ENCODE measurements at regions not wholly inside any gene's neighbourhood (a gene's known extent, or its start where the extent isn't known, plus 50 kb on each side); places are given as distances from the start of the nearest gene placed in this dataset.

DNA sequence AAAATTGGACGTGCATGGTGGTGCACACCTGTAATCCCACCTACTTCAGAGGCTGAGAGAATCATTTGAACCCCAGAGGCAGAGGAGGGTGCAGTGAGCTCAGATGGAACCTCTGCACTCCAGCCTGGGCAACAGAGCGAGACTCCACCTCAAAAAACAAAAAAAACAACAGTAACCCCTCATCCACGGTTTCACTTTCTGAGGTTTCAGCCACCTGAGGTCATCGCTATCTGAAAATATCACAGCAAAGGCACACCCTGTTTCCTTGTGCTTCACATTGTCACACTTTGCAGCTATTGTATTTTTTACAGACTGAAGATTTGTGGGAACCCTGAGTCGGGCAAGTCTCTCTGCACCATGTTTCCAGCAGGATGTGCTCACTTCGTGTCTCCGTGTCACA, 54.1 kb upstream of the FOXQ1 start:
- DNase-seq (ENCODE audit: low read depth) = no peak

DNA sequence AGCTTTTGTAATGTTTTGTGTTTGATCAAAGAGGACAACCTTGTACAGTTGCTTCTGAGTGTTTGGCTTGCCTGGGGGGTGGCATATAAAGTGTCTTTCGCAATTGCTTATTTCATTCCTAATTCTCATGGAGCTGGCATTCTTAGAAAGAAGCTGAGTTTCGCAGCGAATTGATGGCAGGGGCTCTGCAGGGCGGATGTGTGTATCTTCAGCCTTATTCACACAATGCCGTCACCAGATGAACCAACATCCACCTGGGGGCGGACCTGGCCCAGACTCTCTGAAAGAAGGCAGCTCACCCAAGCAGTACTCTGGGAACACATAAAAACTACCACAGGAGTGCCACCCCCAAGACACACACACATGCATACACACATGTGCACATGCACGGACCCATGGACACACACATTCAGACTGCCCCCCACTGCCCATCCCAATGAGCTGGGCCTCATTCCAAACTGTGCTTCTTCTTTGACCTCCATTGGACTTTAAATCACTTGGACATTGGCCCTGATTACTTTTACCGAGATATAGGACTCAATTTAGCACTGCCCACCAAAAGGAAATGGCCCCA, 55.4 kb upstream of the FOXQ1 start:
- DNase-seq (ENCODE audit: low read depth) = no peak

- no peak for DNase-seq (ENCODE audit: low read depth)
Observed at GRCh38 chr6:1255636-1256365, 56.1 kb upstream of the FOXQ1 start.

- no peak for DNase-seq (ENCODE audit: low read depth)
Observed at GRCh38 chr6:1254326-1254725, 57.6 kb upstream of the FOXQ1 start.

GRCh38 chr6:1253816-1254215, 58.1 kb upstream of the FOXQ1 start:
- no peak for DNase-seq (ENCODE audit: low read depth)

- no peak for DNase-seq (ENCODE audit: low read depth)
Observed at GRCh38 chr6:1251198-1252155, 60.4 kb upstream of the FOXQ1 start.

GRCh38 chr6:1250489-1251197, 61.3 kb upstream of the FOXQ1 start:
- DNase-seq (ENCODE audit: low read depth) = no peak

DNA sequence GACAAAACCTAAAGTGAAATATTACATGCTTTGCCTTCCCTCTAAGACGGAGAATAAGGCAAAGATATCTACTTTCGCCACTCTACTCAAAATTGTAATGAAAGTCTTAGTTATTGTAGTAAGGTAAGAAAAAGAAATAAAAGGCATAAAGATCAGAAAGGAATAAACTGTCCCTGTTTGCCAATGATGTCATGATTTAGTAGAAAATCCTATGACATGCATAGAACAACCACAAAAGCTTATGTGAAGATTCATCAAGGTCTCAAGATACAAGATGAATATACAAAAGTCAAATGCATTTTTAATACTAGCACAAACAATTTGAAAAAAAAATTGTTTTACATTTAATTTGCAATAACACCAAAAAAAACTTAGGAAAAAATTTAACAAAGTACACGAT, 64.0 kb upstream of the FOXQ1 start:
- DNase-seq (ENCODE audit: low read depth) = no peak

DNA sequence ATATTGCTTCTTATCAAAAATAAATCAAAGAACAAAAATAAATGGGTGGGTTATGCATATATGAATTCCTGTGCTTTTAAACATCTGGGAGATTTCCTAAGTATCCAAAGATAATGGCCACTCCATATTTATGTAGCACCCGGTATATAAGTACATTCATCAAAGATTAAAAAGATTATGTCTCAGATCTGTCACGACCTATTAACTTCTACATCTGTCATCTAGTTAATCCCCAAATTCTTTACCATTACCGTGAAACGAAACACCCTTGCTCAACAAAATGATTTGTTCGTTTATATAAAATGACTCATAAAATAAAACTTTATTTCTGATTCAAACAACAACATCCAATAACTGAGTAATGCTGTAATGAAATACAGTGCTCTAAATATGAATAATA, 64.8 kb upstream of the FOXQ1 start:
- no peak for DNase-seq (ENCODE audit: low read depth)

- no peak for DNase-seq (ENCODE audit: low read depth)
Observed at GRCh38 chr6:1244941-1245340, 67.0 kb upstream of the FOXQ1 start.

DNA sequence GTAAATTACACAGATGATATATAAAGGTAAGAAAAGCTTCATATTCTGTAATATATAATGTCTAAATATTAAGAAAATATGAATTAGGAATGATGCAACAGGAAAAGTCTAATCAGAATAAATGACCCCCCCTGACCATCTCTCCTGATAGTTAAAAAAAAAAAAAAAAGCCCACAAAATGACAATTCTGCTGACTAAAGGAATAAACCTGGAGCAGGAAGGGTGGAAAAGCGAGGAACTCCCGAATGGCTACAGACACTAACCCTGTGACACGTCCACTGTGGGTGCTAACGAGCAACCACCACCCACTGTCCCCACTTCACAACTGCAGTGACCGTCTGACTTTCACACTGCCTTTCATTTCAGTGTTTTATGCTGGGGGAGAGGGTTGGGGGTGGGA, 67.6 kb upstream of the FOXQ1 start:
- no peak for DNase-seq (ENCODE audit: low read depth)

DNA sequence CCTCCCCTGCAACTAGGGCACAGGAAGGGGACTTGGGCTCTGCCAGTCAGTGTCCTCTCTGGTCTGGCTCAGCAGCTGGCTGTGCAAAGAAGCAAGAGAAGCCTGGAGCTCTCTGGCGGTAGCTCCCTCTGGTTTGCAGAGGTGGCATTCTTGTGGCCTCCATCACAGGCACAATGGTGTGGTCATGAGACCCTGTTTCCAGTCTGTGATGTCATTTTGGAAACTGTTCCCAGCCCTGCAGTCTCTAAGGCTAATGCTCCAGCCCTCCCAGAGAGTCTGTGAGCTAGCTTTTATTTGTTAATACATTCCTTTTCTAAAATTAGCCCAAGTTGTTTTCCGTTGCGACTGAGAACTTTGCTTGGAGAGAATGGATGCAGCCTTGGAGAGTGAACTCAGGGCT, 69.5 kb upstream of the FOXQ1 start:
- DNase-seq (ENCODE audit: low read depth) = no peak

- DNase-seq (ENCODE audit: low read depth) = no peak
Observed at GRCh38 chr6:1242021-1242420, 69.9 kb upstream of the FOXQ1 start.

GRCh38 chr6:1240766-1241318, 71.1 kb upstream of the FOXQ1 start:
- no peak for DNase-seq (ENCODE audit: low read depth)

GRCh38 chr6:1239805-1240204, 72.1 kb upstream of the FOXQ1 start:
- DNase-seq (ENCODE audit: low read depth) = no peak

- no peak for DNase-seq (ENCODE audit: low read depth)
Observed at GRCh38 chr6:1238040-1238439, 73.9 kb upstream of the FOXQ1 start.

DNA sequence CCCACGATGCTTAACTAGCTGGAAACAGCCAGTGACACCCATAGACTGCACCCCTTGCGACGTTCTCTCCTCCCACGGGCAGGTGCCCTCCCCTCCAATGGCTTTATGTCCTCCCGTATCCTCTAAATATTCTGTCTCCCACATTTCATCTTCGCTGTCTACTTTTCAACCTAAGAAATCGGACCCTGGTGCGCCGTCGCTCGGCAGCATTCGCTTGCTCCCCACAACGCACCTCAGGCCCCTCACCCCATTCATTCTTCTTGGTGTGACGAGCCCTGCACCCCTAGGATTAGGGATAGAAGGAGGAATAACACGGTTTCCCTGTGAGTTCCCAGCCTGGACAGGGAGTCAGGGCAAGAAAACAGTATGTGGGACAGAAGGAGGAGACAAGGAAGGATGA, 74.3 kb upstream of the FOXQ1 start:
- DNase-seq (ENCODE audit: low read depth) = no peak

- no peak for DNase-seq (ENCODE audit: low read depth)
Observed at GRCh38 chr6:1235825-1236224, 76.1 kb upstream of the FOXQ1 start.

DNA sequence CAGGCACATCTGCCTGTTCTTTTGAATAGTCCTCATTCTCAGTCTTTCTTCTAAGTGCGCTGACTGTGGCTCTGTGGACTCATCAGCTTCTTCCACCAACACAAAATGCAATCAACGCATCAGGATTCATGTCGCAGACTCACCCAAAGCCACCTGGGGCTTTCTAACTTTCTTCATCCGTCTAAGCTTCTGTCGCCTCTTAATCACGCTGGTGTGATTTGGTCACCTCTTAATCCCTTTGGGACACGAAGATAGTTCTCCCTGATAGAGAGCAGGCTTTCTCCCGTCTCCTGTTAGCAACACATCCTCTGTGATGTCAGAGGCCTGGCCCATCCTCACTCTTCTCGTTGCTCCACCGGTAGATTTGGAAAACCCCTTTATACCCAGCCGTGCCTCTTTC, 78.0 kb upstream of the FOXQ1 start:
- DNase-seq (ENCODE audit: low read depth) = no peak

- DNase-seq (ENCODE audit: low read depth) = no peak
Observed at GRCh38 chr6:1232578-1232977, 79.3 kb upstream of the FOXQ1 start.

DNA sequence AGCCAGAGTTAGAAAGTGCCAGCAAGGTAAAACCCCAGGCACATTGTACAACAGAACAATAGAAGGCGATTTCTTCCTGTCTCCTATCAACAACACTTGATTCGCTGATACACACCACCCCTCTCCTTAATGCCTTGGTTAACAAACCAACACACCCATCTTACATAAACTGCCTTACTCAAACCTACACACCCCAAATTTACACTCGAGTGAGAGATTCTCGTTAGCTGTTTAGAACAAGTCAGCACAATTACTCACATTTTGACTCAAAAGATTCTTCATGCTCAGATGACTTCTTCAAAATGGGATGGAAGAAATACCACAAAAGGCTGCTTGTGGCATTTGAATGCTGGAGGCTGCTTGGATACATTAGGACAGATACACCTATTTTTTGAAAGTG, 80.0 kb upstream of the FOXQ1 start:
- no peak for DNase-seq (ENCODE audit: low read depth)
